Smooth muscle cell (in vitro differentiated cells): ENCODE measurements at regions not wholly inside any gene's neighbourhood (a gene's known extent, or its start where the extent isn't known, plus 50 kb on each side); places are given as distances from the start of the nearest gene placed in this dataset.

Experiments used
- DNase-seq: peaks from one replicate; lab custom pipeline; 2025; ENCODE audit not compliant: unreplicated experiment; lab: John Stamatoyannopoulos, UW
- H2AFZ ChIP-seq: fragments of 200-600 bp; sonication (generic); 2 replicates; pipeline ENCODE4 v1.6.0; 2016; ENCODE audit warnings: antibody characterized with exemption, low read depth, mild to moderate bottlenecking
- H3F3A ChIP-seq: fragments of 200-600 bp; sonication (generic); 2 replicates; pipeline ENCODE4 v1.6.0; 2017; ENCODE audit warnings: antibody characterized with exemption, low read depth
- H3K27ac ChIP-seq: fragments of 200-600 bp; sonication (generic); 2 replicates; pipeline ENCODE4 v1.5.1; 2016; ENCODE audit warnings: low read depth, mild to moderate bottlenecking
- H3K27me3 ChIP-seq: fragments of 200-600 bp; sonication (generic); 2 replicates; pipeline ENCODE4 v1.6.1; 2016; ENCODE audit warnings: low read depth, mild to moderate bottlenecking
- H3K36me3 ChIP-seq: fragments of 200-600 bp; sonication (generic); 2 replicates; pipeline ENCODE4 v1.5.1; 2016; ENCODE audit warnings: low read depth
- H3K4me1 ChIP-seq: fragments of 200-600 bp; sonication (generic); 2 replicates; pipeline ENCODE4 v1.5.1; 2016; ENCODE audit warnings: low read depth
- H3K4me2 ChIP-seq: fragments of 200-600 bp; sonication (generic); 2 replicates; pipeline ENCODE4 v1.6.0; 2016; ENCODE audit warnings: mild to moderate bottlenecking
- H3K4me3 ChIP-seq: fragments of 200-600 bp; sonication (generic); 2 replicates; pipeline ENCODE4 v1.5.1; 2016; ENCODE audit warnings: mild to moderate bottlenecking
- H3K79me2 ChIP-seq: fragments of 200-600 bp; sonication (generic); 2 replicates; pipeline ENCODE4 v1.6.0; 2016; ENCODE audit warnings: low read depth, mild to moderate bottlenecking
- H3K9ac ChIP-seq: fragments of 200-600 bp; sonication (generic); 2 replicates; pipeline ENCODE4 v1.6.0; 2016; ENCODE audit warnings: low read depth
- H3K9me3 ChIP-seq: fragments of 200-600 bp; sonication (generic); replicated peaks from 2 replicates; pipeline ENCODE4 v1.5.1; 2016; ENCODE audit warnings: low read depth
- H4K20me1 ChIP-seq: fragments of 200-600 bp; sonication (generic); 2 replicates; pipeline ENCODE4 v1.6.0; 2016; ENCODE audit warnings: low read depth
- WGBS: methylation state at CpG from one replicate; pipeline ENCODE4 v1.1.7; 2016; ENCODE audit warnings: low lambda C conversion rate; 5-methylcytosine and 5-hydroxymethylcytosine counted together
- TF ChIP-seq, protein P1 (sequence below): fragments of 200-600 bp; sonication (generic); IDR thresholded peaks from 2 replicates; pipeline ENCODE4 v1.5.1; 2017; ENCODE audit warnings: borderline replicate concordance, mild to moderate bottlenecking, antibody characterized with exemption; ENCODE audit not compliant: insufficient read depth, poor library complexity, severe bottlenecking

DNA sequence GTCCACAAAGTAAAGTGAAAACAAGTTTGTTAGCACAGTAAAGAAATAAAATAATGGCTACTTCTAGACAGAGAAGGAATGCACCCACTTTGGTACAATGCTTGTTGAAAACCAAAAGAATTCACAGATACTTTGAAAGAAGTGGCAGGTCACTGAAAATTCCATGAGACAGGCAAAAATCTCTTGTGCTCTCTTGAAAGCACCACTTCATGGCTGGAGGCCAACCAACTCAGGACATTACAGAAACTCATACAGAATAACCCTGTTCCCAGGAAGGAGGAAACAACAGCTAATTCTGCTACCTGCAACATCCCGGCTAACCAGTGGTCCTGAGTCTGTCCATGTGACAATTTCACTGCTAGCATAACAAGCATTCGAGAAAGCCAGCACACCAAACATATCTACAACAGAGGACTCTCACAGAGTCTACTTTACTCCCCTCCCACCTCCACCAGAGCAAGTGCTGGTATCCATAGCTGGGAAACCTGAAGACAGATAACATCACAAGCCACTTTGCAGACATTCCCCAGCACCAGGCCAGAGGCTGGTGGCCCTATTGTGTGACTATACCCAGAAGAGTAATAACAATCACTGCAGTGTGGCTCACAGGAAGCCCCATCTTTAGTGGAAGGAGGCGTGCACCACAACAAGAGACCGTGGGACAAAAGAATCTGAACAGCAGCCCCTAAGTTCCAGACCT is 255.3 kb upstream of the SLITRK3 start:
- Histone ChIP-seq H2AFZ (no peak overlapping the region), H3K9me3 (no peaks in the 10 kb centered on the region)

DNA sequence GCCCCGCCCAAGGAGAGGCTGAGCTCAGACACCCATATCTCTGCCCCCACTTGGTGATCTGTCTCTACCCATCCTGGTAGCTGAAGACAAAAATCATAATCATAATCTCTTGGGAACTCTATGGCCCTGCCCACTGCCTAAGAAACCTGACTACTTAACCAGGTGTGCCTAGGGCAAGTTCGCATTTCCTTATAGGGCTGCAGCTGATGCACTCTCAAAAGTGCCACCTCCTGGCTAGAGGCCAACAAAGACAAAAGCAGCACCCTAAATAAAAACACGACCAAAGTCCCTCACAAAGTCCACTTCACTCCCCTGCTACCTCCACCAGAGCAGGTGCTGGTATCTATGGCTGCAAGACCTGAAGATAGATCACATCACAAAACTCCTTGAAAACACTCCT is 250.4 kb upstream of the SLITRK3 start:
- Histone ChIP-seq H3K27ac (no peak overlapping the region), H3K36me3 (no peaks in the 10 kb centered on the region), H3F3A (no peaks in the 10 kb centered on the region), H3K4me1 (no peaks in the 10 kb centered on the region), H3K27me3 (no peaks in the 10 kb centered on the region), H2AFZ (no peak overlapping the region), H3K9ac (no peak overlapping the region), H4K20me1 (no peaks in the 10 kb centered on the region), H3K4me3 (no peak overlapping the region), H3K79me2 (no peaks in the 10 kb centered on the region), H3K9me3 (no peaks in the 10 kb centered on the region), H3K4me2 (no peak overlapping the region)
- DNase-seq, result no peak
- 88% methylated on average over 3 of the region's 3 CpGs for WGBS
- TF ChIP-seq, protein P1, sequence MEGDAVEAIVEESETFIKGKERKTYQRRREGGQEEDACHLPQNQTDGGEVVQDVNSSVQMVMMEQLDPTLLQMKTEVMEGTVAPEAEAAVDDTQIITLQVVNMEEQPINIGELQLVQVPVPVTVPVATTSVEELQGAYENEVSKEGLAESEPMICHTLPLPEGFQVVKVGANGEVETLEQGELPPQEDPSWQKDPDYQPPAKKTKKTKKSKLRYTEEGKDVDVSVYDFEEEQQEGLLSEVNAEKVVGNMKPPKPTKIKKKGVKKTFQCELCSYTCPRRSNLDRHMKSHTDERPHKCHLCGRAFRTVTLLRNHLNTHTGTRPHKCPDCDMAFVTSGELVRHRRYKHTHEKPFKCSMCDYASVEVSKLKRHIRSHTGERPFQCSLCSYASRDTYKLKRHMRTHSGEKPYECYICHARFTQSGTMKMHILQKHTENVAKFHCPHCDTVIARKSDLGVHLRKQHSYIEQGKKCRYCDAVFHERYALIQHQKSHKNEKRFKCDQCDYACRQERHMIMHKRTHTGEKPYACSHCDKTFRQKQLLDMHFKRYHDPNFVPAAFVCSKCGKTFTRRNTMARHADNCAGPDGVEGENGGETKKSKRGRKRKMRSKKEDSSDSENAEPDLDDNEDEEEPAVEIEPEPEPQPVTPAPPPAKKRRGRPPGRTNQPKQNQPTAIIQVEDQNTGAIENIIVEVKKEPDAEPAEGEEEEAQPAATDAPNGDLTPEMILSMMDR, result no peak

More for the DNA sequence above, 255.3 kb upstream of the SLITRK3 start:
- no peak overlapping the region for H3K9ac ChIP-seq
- H3K4me1 ChIP-seq, result no peaks in the 10 kb centered on the region
- no peak for DNase-seq
- H3K79me2 ChIP-seq, result no peaks in the 10 kb centered on the region
- no peaks in the 10 kb centered on the region for H3K36me3 ChIP-seq
- no peaks in the 10 kb centered on the region for H3K27me3 ChIP-seq
- no peaks in the 10 kb centered on the region for H3F3A ChIP-seq
- WGBS, result 80% methylated on average over 4 of the region's 4 CpGs
- no peak overlapping the region for H3K4me3 ChIP-seq
- TF ChIP-seq, protein P1, result no peak
- H3K4me2 ChIP-seq, result no peak overlapping the region
- H4K20me1 ChIP-seq, result no peaks in the 10 kb centered on the region
- no peak overlapping the region for H3K27ac ChIP-seq

DNA sequence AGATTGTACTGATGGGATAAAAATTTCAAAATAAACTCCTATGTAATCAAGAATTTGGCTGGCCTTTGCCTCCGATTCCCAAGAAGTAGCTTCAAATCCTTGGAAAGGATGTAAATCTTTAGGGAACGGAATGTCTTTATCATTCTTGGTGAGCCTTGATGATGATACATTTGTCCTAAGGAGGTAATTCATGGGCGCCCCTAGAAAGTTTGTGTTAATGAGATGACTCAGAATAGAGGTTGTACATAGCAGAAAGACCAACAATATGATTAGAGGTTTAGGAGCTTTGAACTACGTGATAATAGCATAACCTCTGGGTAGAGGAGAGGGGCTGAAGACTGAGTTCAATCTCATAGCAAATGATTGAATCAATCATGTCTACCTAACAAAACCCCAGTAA is 248.6 kb upstream of the SLITRK3 start:
- no peak overlapping the region for H3K9ac ChIP-seq
- no peaks in the 10 kb centered on the region for H3F3A ChIP-seq
- H2AFZ ChIP-seq, result no peak overlapping the region
- no peaks in the 10 kb centered on the region for H4K20me1 ChIP-seq
- H3K79me2 ChIP-seq, result no peaks in the 10 kb centered on the region
- no peak overlapping the region for H3K27ac ChIP-seq
- H3K27me3 ChIP-seq, result no peaks in the 10 kb centered on the region
- no peak overlapping the region for H3K4me2 ChIP-seq
- TF ChIP-seq, protein P1, result no peak
- no peak overlapping the region for H3K4me3 ChIP-seq
- no peaks in the 10 kb centered on the region for H3K4me1 ChIP-seq
- WGBS, result 81% methylated on average over 4 of the region's 4 CpGs
- H3K36me3 ChIP-seq, result no peaks in the 10 kb centered on the region
- no peak for DNase-seq
- H3K9me3 ChIP-seq, result no peaks in the 10 kb centered on the region

- Histone ChIP-seq H3K4me2 (no peak overlapping the region), H2AFZ (no peak overlapping the region), H4K20me1 (no peaks in the 10 kb centered on the region), H3K4me3 (no peak overlapping the region), H3K9ac (no peak overlapping the region), H3K9me3 (no peaks in the 10 kb centered on the region), H3K27me3 (no peaks in the 10 kb centered on the region), H3K79me2 (no peaks in the 10 kb centered on the region), H3K27ac (no peak overlapping the region), H3F3A (no peaks in the 10 kb centered on the region), H3K36me3 (no peaks in the 10 kb centered on the region), H3K4me1 (no peaks in the 10 kb centered on the region)
- 45% methylated on average over 1 of the region's 1 CpG for WGBS
- DNase-seq, result no peak
- TF ChIP-seq, protein P1, result no peak
Observed at GRCh38 chr3:165443664-165444063, 247.5 kb upstream of the SLITRK3 start.
